ENCODE measurements at regions not wholly inside any gene's neighbourhood (a gene's known extent, or its start where the extent isn't known, plus 50 kb on each side); places are given as distances from the start of the nearest gene placed in this dataset.

- Histone ChIP-seq H3K36me3 (ENCODE audit: control insufficient read depth in 2 of 2, extremely low read depth in 1 of 2, insufficient read depth in 2 of 2, low read length in 2 of 2) (no peaks in the 10 kb centered on the region), H3K9ac (replicated peaks; ENCODE audit: extremely low read depth, insufficient read depth, low read length) (no peak overlapping the region), H3K27me3 (ENCODE audit: control insufficient read depth in 2 of 2, insufficient read depth in 2 of 2, low read length in 2 of 2) (no peaks in the 10 kb centered on the region), H3K4me2 (ENCODE audit: insufficient read depth, low read length) (no peak overlapping the region), H3K27ac (ENCODE audit: insufficient read depth, low read depth, low read length) (no peak overlapping the region), H3K9me1 (replicated peaks; ENCODE audit: control insufficient read depth, extremely low read depth, insufficient read depth, low read length) (no peaks in the 10 kb centered on the region), H4K20me1 (replicated peaks; ENCODE audit: control insufficient read depth, extremely low read depth, insufficient read depth, low read length) (no peaks in the 10 kb centered on the region), H3K4me3 (replicated peaks in 1 of 3; ENCODE audit: insufficient read depth in 1 of 3, low read depth in 1 of 3, low read length in 3 of 3) (no peak overlapping the region), H3K4me1 (ENCODE audit: control insufficient read depth, extremely low read depth, insufficient read depth, low read length) (no peaks in the 10 kb centered on the region), H3K79me2 (ENCODE audit: control insufficient read depth, insufficient read depth, low read length) (no peaks in the 10 kb centered on the region), H3K9me3 (replicated peaks; ENCODE audit: control insufficient read depth, insufficient read depth, low read length) (no peaks in the 10 kb centered on the region), H2AFZ (ENCODE audit: low read depth, low read length) (no peak overlapping the region)
- FAIRE-seq (no peak), DNase-seq (ENCODE audit: low read depth, low spot score) (no peak)
- intact Hi-C loops (cut with micrococcal nuclease) (no loop called here), dilution Hi-C loops (cut with MboI; ENCODE audit: extremely low pct_ligation_motif_present, low sequenced_read_pairs) (no loop called here)
- no TSS peak for BruUV-seq (replicated peaks)
- TF ChIP-seq FOS (IDR thresholded peaks at IDR 0.05; ENCODE audit: borderline replicate concordance, insufficient read depth, low read length) (no peak), POLR2A (IDR thresholded peaks at IDR 0.05; ENCODE audit: low read depth, low read length) (no peak), GATA2 (IDR thresholded peaks at IDR 0.05; ENCODE audit: insufficient read depth, insufficient read length, low read depth, low read length) (no peak), POLR2AphosphoS5 (IDR thresholded peaks at IDR 0.05; ENCODE audit: insufficient read depth, low read depth, low read length) (no peak), JUN (IDR thresholded peaks at IDR 0.05; ENCODE audit: borderline replicate concordance, insufficient read depth, insufficient read length, low read depth) (no peak)
- ChIA-PET POLR2A (no interaction called here), CTCF (interaction anchor here (1.4 kb wide), 1 partner anchor 17 kb away, joined by 8 read pairs; no protein-coding TSS in a partner anchor)
These were observed 245.6 kb upstream of the NEIL3 start for GRCh38 chr4:177064116-177064515.

- Histone ChIP-seq H3K4me1 (ENCODE audit: control insufficient read depth, extremely low read depth, insufficient read depth, low read length) (no peaks in the 10 kb centered on the region), H4K20me1 (replicated peaks; ENCODE audit: control insufficient read depth, extremely low read depth, insufficient read depth, low read length) (no peaks in the 10 kb centered on the region), H3K27ac (ENCODE audit: insufficient read depth, low read depth, low read length) (no peak overlapping the region), H3K9ac (replicated peaks; ENCODE audit: extremely low read depth, insufficient read depth, low read length) (no peak overlapping the region), H3K4me3 (replicated peaks in 1 of 3; ENCODE audit: insufficient read depth in 1 of 3, low read depth in 1 of 3, low read length in 3 of 3) (no peak overlapping the region), H3K9me3 (replicated peaks; ENCODE audit: control insufficient read depth, insufficient read depth, low read length) (no peaks in the 10 kb centered on the region), H3K36me3 (ENCODE audit: control insufficient read depth in 2 of 2, extremely low read depth in 1 of 2, insufficient read depth in 2 of 2, low read length in 2 of 2) (no peaks in the 10 kb centered on the region), H3K79me2 (ENCODE audit: control insufficient read depth, insufficient read depth, low read length) (no peaks in the 10 kb centered on the region), H3K4me2 (ENCODE audit: insufficient read depth, low read length) (no peak overlapping the region), H3K27me3 (ENCODE audit: control insufficient read depth in 2 of 2, insufficient read depth in 2 of 2, low read length in 2 of 2) (no peaks in the 10 kb centered on the region), H3K9me1 (replicated peaks; ENCODE audit: control insufficient read depth, extremely low read depth, insufficient read depth, low read length) (no peaks in the 10 kb centered on the region), H2AFZ (ENCODE audit: low read depth, low read length) (no peak overlapping the region)
- no TSS peak for BruUV-seq (replicated peaks)
- dilution Hi-C loops (cut with MboI; ENCODE audit: extremely low pct_ligation_motif_present, low sequenced_read_pairs) (no loop called here), intact Hi-C loops (cut with micrococcal nuclease) (no loop called here)
- no peak for FAIRE-seq
- TF ChIP-seq POLR2A (IDR thresholded peaks at IDR 0.05; ENCODE audit: low read depth, low read length) (no peak), JUN (IDR thresholded peaks at IDR 0.05; ENCODE audit: borderline replicate concordance, insufficient read depth, insufficient read length, low read depth) (no peak), MYC (IDR thresholded peaks at IDR 0.05; ENCODE audit: low read depth, low read length) (no peak), POLR2AphosphoS5 (IDR thresholded peaks at IDR 0.05; ENCODE audit: insufficient read depth, low read depth, low read length) (no peak), EZH2 (IDR thresholded peaks at IDR 0.05; ENCODE audit: borderline replicate concordance, low read depth, low read length, severe bottlenecking) (no peak), GATA2 (IDR thresholded peaks at IDR 0.05; ENCODE audit: insufficient read depth, insufficient read length, low read depth, low read length) (no peak), CTCF (IDR thresholded peaks at IDR 0.05; ENCODE audit: extremely low read depth in 1 of 2, insufficient read depth in 1 of 2, low read depth in 1 of 2, low read length in 2 of 2) (no peak), FOS (IDR thresholded peaks at IDR 0.05; ENCODE audit: borderline replicate concordance, insufficient read depth, low read length) (no peak)
- TF ChIP-seq, protein P1, sequence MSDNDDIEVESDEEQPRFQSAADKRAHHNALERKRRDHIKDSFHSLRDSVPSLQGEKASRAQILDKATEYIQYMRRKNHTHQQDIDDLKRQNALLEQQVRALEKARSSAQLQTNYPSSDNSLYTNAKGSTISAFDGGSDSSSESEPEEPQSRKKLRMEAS (IDR thresholded peaks at IDR 0.05; ENCODE audit: insufficient read depth, insufficient read length) = no peak
- no peak for DNase-seq (ENCODE audit: low read depth, low spot score)
- POLR2A ChIA-PET = no interaction called here
- CTCF ChIA-PET = interaction anchor here (1.4 kb wide), 1 partner anchor 18 kb away, joined by 8 read pairs; no protein-coding TSS in a partner anchor
These were observed 244.8 kb upstream of the NEIL3 start for GRCh38 chr4:177064729-177065394.
